HG02970 (cell line): ENCODE measurements at regions not wholly inside any gene's neighbourhood (a gene's known extent, or its start where the extent isn't known, plus 50 kb on each side); places are given as distances from the start of the nearest gene placed in this dataset.

Experiments
- ATAC-seq: cut with Tn5 transposase; IDR thresholded peaks from one replicate; pipeline ENCODE4 v1.9.1; 2021; ENCODE audit warnings: mild to moderate bottlenecking, moderate library complexity, moderate number of reproducible peaks; ENCODE audit not compliant: unreplicated experiment, low FRiP score

DNA sequence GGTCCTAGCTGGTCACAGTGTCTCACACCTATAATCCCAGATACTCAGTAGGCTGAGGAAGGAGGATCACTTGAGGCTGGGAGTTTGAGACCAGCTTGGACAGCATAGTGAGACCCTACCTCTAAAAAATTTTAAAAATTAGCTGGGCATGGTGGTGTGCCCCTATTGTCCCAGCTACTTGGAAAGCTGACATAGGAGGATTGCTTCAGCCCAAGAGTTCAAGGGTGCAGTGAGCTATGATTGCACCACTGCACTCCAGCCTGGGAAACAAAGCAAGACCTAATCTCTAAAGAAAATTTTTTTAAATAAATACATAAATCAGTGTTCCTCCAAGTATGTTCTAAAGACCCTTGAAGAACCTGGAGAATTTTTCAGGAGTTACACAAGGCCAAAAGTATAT, 50.6 kb upstream of the GNAO1 start:
- ATAC-seq: no peak

- no peak for ATAC-seq
Measured at GRCh38 chr16:56137269-56137668, 54.0 kb upstream of the GNAO1 start.

DNA sequence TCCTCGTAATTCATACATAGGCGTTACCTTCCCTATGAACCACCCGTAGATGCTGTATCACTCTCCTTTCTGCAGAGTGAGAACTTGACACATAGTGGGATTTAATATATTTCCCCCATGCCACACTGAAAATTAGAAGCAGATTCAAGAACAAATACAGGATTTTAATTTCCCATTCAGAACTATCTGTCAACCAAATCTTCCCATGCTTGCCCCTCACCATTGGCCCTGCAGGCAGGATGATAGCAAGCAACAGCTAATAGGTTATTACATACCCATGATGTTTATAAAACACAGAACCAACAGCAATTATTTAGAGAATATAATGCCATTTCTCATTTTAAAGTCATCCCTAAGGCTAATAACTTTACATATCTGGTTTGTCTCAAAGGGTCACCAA, 55.0 kb upstream of the GNAO1 start:
- no peak for ATAC-seq

- no peak for ATAC-seq
Measured at GRCh38 chr16:56134790-56135189, 56.5 kb upstream of the GNAO1 start.

- no peak for ATAC-seq
Measured at GRCh38 chr16:56125922-56126321, 65.4 kb upstream of the GNAO1 start.

- no peak for ATAC-seq
Measured at GRCh38 chr16:56122251-56122650, 69.0 kb upstream of the GNAO1 start.

GRCh38 chr16:56121156-56121500, 70.2 kb upstream of the GNAO1 start:
- no peak for ATAC-seq

DNA sequence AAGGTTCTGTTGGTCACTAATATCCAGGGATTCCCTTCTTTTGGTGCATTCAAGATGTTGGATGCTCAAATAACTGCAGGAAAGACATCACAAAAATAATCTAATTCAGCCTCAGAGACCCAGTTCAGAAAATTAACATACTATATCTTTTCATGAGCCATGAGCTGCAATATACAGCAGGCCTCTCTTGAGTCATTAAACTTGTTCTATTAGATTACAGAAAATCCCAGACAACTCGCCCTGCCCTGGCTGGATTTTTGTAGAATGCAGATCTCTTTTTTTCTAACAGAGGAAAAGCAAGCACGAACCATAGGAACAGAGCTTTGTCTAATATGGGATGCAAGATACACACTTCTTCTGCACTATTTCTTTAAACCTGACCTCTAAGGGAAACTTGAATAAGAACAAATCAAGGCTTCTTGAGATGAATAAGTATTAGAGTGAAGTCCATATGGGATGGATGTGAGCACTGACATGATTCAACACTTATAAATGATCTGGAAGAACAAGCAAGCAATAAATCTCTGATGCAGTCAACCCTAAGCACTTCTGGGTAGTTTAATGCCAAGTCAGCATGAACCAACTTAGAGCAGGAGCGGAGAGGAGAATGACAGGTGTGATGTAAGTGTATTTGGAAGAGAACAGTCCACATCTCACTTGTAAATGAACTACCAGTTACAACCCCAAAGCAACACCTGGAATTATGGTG, 70.7 kb upstream of the GNAO1 start:
- no peak for ATAC-seq

GRCh38 chr16:56119133-56119532, 72.2 kb upstream of the GNAO1 start:
- ATAC-seq: no peak

DNA sequence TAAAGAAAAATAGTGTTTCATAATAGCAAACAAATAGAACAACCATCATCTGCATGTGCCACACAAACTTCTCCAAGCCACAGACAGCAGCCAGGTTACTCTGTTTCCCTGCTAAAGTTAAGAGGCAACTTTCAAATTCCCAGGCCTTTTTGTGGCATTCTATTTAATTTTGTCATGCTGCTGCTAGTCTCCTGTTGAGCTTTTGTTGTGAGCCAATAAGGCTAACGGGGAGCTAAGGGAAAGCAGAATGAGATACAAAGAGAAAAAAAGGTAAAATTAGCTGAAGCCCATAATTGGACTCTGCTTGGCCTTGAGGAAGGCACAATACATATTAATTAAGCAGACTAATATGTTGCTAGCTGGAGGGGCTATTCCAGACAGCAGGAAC, 74.7 kb upstream of the GNAO1 start:
- no peak for ATAC-seq

- no peak for ATAC-seq
Measured at GRCh38 chr16:56115817-56116576, 75.3 kb upstream of the GNAO1 start.

- no peak for ATAC-seq
Measured at GRCh38 chr16:56113223-56113622, 78.1 kb upstream of the GNAO1 start.

DNA sequence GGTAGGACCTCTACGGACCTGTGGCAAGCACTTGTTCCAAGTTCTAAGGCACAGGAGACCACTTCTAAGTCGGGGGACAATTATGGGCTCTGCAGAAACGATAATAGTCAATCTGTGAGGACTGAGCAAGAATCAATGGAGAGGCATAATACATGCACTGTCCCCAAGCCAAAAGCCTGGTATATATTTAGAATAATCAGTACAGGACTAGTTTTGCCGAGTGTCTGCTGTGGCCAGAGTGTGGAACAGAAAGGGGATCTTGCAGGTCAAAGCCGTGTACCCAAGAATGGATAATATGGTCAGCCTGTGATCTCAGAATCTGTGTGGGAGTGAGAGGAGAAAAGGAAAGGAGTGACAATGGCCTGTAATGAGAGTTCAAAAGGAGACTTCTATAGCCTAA, 80.2 kb upstream of the GNAO1 start:
- ATAC-seq: no peak

GRCh38 chr16:56109994-56110393, 81.3 kb upstream of the GNAO1 start:
- ATAC-seq: no peak

DNA sequence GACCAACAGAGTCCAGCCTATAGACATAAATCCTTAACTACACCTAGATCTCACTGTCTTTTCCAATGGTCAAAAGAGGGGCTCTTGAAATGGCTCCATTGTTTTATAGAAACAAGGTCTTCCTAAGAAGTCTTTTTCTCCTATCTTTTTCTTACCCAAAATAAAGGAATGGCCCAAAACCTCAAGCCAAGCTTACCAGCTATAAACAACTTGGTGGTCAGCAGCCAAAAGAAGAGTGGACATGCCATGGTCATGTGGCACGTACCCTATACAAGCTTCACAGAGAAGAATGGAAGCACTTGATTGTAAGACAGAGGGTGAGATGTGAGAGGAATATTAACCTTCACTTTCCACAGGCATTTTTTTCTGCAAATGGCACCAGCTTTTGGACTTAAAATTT, 82.1 kb upstream of the GNAO1 start:
- no peak for ATAC-seq

DNA sequence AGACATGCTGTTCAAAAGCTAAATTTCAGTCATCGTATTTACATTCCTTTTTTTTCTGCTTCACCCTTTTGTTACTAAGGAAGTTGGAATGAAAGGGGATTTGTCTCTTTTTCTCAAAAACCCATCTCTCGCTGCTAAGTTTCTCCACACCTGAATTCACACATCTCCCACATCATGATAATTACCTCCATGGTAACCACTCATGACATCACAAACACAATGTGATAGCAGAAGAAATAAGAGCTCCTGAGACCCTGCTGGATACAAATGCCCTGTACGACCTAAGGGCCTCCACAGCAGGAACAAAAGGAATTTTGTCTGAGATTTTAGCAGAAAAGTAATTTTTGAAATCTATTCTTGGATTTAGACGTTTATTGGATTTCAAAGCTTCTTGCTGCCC, 82.6 kb upstream of the GNAO1 start:
- no peak for ATAC-seq

GRCh38 chr16:56108056-56108471, 83.2 kb upstream of the GNAO1 start:
- ATAC-seq: no peak

DNA sequence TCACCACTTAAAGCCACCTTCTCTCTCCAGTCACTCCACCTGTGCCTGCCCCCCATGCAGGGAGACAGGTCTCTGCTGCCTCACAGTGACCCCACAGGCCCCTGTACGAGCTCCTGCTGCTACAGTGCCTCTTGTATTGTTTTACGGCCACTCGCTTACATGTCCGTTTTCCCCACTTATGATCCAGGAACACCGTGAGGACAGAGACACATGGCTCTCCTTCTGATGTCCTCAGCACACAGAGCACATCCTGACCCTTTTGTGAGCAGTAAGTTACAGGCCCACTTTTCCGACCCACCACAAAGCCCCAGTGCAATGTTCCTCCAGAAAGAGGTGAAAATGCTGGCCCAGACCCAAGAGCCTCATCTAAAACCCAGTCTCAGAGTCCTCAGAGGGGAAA, 84.8 kb upstream of the GNAO1 start:
- ATAC-seq: no peak

- no peak for ATAC-seq
Measured at GRCh38 chr16:56102906-56103305, 88.4 kb upstream of the GNAO1 start.

GRCh38 chr16:56102183-56102686, 89.1 kb upstream of the GNAO1 start:
- no peak for ATAC-seq

DNA sequence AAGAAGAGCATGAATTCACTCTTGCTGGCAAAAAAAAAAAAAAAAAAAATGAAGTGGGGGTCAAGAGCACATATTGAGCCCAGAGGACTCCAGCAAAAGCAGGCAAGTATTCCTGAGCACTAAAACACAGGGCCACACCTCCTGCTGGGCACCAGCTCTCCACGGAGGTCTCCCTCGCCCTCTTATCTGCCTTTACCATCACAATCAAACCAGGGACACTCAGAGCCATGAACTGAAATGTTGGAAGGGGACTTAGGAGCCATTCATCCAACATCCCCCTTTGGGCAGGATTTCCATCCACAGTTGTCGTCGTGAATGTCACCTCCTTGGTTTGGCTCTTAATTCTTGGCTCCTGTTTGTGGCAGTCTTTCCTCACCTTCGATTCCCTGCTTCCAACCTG, 89.8 kb upstream of the GNAO1 start:
- no peak for ATAC-seq

- ATAC-seq: no peak
Measured at GRCh38 chr16:56097306-56097705, 94.0 kb upstream of the GNAO1 start.
